PC-3 (cell line): ENCODE measurements at regions not wholly inside any gene's neighbourhood (a gene's known extent, or its start where the extent isn't known, plus 50 kb on each side); places are given as distances from the start of the nearest gene placed in this dataset.

Source experiments
- ATAC-seq: fragments of 200-7000 bp; cut with Tn5 transposase; 2 replicates; pipeline ENCODE4 v1.9.1; 2020; ENCODE audit warnings: mild to moderate bottlenecking, moderate library complexity
- BruUV-seq: library from RNA; stranded (reverse); fragments of 400-500 nt; replicated peaks from 2 replicates; lab custom pipeline; 2021; lab: Mats Ljungman, UMichigan
- CTCF ChIA-PET: fragments of 300-600 bp; sonication (Branson Sonifier 250); formaldehyde crosslinking; loops from one replicate; lab custom pipeline; 2022; ENCODE audit warnings: antibody characterized with exemption; lab: Charles Lee
- POLR2A ChIA-PET: fragments of 300-600 bp; sonication (Branson Sonifier 250); formaldehyde crosslinking; loops from one replicate; lab custom pipeline; 2022; ENCODE audit warnings: antibody characterized with exemption; ENCODE audit not compliant: unreplicated experiment; lab: Charles Lee
- DNase-seq: peaks from one replicate; pipeline ENCODE4 v3.0.0-alpha.2; 2015
- H2AFZ ChIP-seq: fragments of 300-600 bp; sonication (generic); 2 replicates; pipeline ENCODE4 v1.6.0; 2016; ENCODE audit warnings: antibody characterized with exemption, low read length
- H3F3A ChIP-seq: fragments of 300-600 bp; sonication (generic); one replicate; pipeline ENCODE4 v1.6.0; 2017; ENCODE audit warnings: antibody characterized with exemption, low read length, control low read depth, mild to moderate bottlenecking; ENCODE audit not compliant: unreplicated experiment
- H3K27ac ChIP-seq: fragments of 300-600 bp; sonication (generic); 2 replicates; pipeline ENCODE4 v1.5.1; 2016; ENCODE audit warnings: mild to moderate bottlenecking, low read length
- H3K27me3 ChIP-seq: fragments of 300-600 bp; sonication (generic); 2 replicates; pipeline ENCODE4 v1.6.1; 2016; ENCODE audit warnings: low read length, mixed read lengths
- H3K36me3 ChIP-seq: fragments of 300-600 bp; sonication (generic); 2 replicates; pipeline ENCODE4 v1.6.1; 2016; ENCODE audit warnings: low read depth, mixed run types, low read length, mixed read lengths
- H3K4me1 ChIP-seq: fragments of 300-600 bp; sonication (generic); 2 replicates; pipeline ENCODE4 v1.5.1; 2016; ENCODE audit warnings: low read length; ENCODE audit not compliant: insufficient read depth
- H3K4me2 ChIP-seq: fragments of 300-600 bp; sonication (generic); 2 replicates; pipeline ENCODE4 v1.6.0; 2016; ENCODE audit warnings: low read length
- H3K4me3 ChIP-seq: fragments of 300-600 bp; sonication (generic); 2 replicates; pipeline ENCODE4 v1.5.1; 2016; ENCODE audit warnings: mild to moderate bottlenecking, low read length, mixed read lengths
- H3K79me2 ChIP-seq: fragments of 300-600 bp; sonication (generic); 2 replicates; pipeline ENCODE4 v1.6.1; 2017; ENCODE audit warnings: low read length, mixed read lengths
- H3K9ac ChIP-seq: fragments of 300-600 bp; sonication (generic); 2 replicates; pipeline ENCODE4 v1.6.0; 2016; ENCODE audit warnings: mild to moderate bottlenecking, low read length
- H3K9me2 ChIP-seq: fragments of 300-600 bp; sonication (generic); replicated peaks from 2 replicates; pipeline ENCODE4 v1.6.1; 2016; ENCODE audit warnings: mixed run types, low read length, mixed read lengths
- H3K9me3 ChIP-seq: fragments of 300-600 bp; sonication (generic); 2 replicates; pipeline ENCODE4 v1.6.1; 2016; ENCODE audit warnings: low read length, mixed read lengths
- H4K20me1 ChIP-seq: fragments of 300-600 bp; sonication (generic); 2 replicates; pipeline ENCODE4 v1.6.1; 2016; ENCODE audit warnings: low read length, mixed read lengths
- CTCF ChIP-seq: fragments of 300-600 bp; sonication (generic); conservative IDR thresholded peaks from 2 replicates; pipeline ENCODE4 v1.5.1; 2017; ENCODE audit warnings: antibody characterized with exemption, low read depth, mild to moderate bottlenecking, low read length
- EZH2 ChIP-seq: fragments of 300-600 bp; sonication (generic); IDR thresholded peaks from one replicate; pipeline ENCODE4 v1.6.1; 2017; ENCODE audit warnings: antibody characterized with exemption, mild to moderate bottlenecking, low read length; ENCODE audit not compliant: unreplicated experiment
- EZH2phosphoT487 ChIP-seq: fragments of 300-600 bp; sonication (generic); IDR thresholded peaks from 2 replicates; pipeline ENCODE4 v1.6.1; 2018; ENCODE audit warnings: mild to moderate bottlenecking, antibody characterized with exemption, low read length, borderline replicate concordance
- intact Hi-C: fragments of 100-400 bp; cut with micrococcal nuclease; formaldehyde crosslinking; loops from 2 replicates; pipeline ENCODE4 v1.9.0; 2023

DNA sequence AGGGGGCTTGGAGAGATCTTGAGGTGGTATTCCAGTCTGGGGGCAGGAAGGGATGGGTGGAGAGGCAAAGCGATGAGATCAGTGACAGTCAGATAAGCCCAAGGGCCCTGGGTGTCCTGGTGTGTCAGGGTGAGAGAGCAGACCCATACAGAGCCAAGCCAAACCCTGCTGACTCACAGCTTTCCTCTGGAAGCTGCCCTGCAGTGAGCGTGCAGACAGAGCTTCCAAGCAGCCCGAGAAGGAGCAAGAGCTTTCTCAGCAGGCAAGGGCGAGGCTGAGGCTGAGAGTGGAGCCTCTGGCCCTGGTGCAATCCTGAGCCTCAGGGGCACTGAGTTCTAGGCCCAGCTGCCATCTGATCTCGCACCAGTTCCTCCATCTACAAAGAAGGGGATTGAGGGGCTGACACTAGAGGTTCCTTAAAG, 91.1 kb upstream of the HIVEP1 start:
- CTCF ChIA-PET: interaction anchor here (0.5 to 0.6 kb wide), 2 partner anchors 92 to 259 kb away, joined by 3 to 14 read pairs; no protein-coding TSS in a partner anchor
- TF ChIP-seq CTCF (no peak), EZH2 (no peak), EZH2phosphoT487 (no peak)
- H3K4me2 ChIP-seq: peak overlapping the region; percentile 14

GRCh38 chr6:11920566-11920965, 91.5 kb upstream of the HIVEP1 start:
- CTCF ChIA-PET: no interaction called here
- no peak overlapping the region for H3K4me2 ChIP-seq
- POLR2A ChIA-PET: interaction anchor here (0.6 kb wide), 1 partner anchor 223 kb away, joined by 3 read pairs; no protein-coding TSS in a partner anchor
- H3F3A ChIP-seq: no peaks in the 10 kb centered on the region
- no TSS peak for BruUV-seq
- H4K20me1 ChIP-seq: no peaks in the 10 kb centered on the region
- H3K36me3 ChIP-seq: no peaks in the 10 kb centered on the region
- H3K4me1 ChIP-seq: peaks cover 24% of the 10 kb centered on the region
- no peak for ATAC-seq
- H3K79me2 ChIP-seq: no peaks in the 10 kb centered on the region
- H3K9ac ChIP-seq: no peak overlapping the region
- H3K27ac ChIP-seq: peak overlapping the region; percentile 60
- H3K9me3 ChIP-seq: no peaks in the 10 kb centered on the region
- no peak for DNase-seq
- H3K27me3 ChIP-seq: no peaks in the 10 kb centered on the region
- intact Hi-C loops: no loop called here
- H2AFZ ChIP-seq: peak overlapping the region; percentile 64; the same call in 1 of the 2 replicates
- no peak for TF ChIP-seq EZH2
- no peak for TF ChIP-seq CTCF
- no peak for TF ChIP-seq EZH2phosphoT487
- no peaks in the 10 kb centered on the region for H3K9me2 ChIP-seq
- H3K4me3 ChIP-seq: no peak overlapping the region

More for the DNA sequence above, 91.1 kb upstream of the HIVEP1 start:
- POLR2A ChIA-PET: interaction anchor here (0.6 kb wide), 1 partner anchor 224 kb away, joined by 3 read pairs; no protein-coding TSS in a partner anchor
- Histone ChIP-seq H2AFZ (peak overlapping the region; percentile 64), H3K36me3 (no peaks in the 10 kb centered on the region), H3K27me3 (no peaks in the 10 kb centered on the region), H3K27ac (peak overlapping the region; percentile 60), H4K20me1 (no peaks in the 10 kb centered on the region), H3F3A (no peaks in the 10 kb centered on the region), H3K9ac (0 out of 2 replicates have a peak overlapping the region, but pooled peaks have one; percentile 3), H3K9me2 (no peaks in the 10 kb centered on the region), H3K79me2 (no peaks in the 10 kb centered on the region), H3K4me3 (no peak overlapping the region), H3K9me3 (no peaks in the 10 kb centered on the region), H3K4me1 (peaks cover 24% of the 10 kb centered on the region)
- BruUV-seq: no TSS peak
- DNase-seq (peak; percentile 90), ATAC-seq (peak; percentile 100)
- intact Hi-C loops: no loop called here

DNA sequence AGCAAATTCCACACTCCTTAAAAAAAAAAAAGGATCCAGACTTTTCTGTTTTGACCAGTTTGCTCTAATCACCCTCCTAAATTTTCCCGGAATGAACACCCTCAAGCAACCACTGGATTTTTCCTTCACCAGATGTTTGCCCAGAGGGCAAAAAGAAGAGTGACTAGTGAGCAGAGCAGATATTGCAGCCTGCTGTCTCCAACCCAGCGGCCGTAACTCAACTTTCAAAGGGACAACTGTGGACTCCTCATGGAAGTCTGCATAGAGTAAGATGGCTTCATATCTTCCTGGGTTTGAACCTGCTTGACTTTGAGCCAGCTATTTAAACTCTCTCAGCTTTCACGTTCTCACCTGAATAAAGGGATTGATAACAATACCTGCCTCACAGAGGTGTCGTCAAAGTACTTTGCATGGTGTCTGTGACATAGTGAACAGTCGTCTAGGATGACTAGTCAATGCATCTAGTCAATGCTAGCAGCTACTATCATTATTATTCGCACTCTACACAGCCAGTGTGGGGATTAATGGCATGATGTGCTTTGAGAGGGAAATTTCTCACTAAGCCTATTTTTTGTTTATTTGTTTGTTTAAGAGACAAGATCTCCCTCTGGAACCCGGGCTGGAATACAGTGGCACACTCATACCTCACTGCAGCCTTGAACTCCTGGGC, 92.2 kb upstream of the HIVEP1 start:
- Histone ChIP-seq H2AFZ (no peak overlapping the region), H3K4me3 (no peak overlapping the region), H3K4me2 (no peak overlapping the region), H4K20me1 (no peaks in the 10 kb centered on the region), H3K9ac (no peak overlapping the region), H3K9me3 (no peaks in the 10 kb centered on the region), H3F3A (no peaks in the 10 kb centered on the region), H3K27me3 (no peaks in the 10 kb centered on the region), H3K79me2 (no peaks in the 10 kb centered on the region), H3K27ac (no peak overlapping the region), H3K4me1 (peaks cover 24% of the 10 kb centered on the region), H3K9me2 (no peaks in the 10 kb centered on the region), H3K36me3 (no peaks in the 10 kb centered on the region)
- ChIA-PET POLR2A (interaction anchor here (0.7 kb wide), 1 partner anchor 92 kb away, joined by 3 read pairs; no protein-coding TSS in a partner anchor), CTCF (no interaction called here)
- BruUV-seq: no TSS peak
- no peak for TF ChIP-seq EZH2phosphoT487
- no peak for TF ChIP-seq EZH2
- intact Hi-C loops: no loop called here
- ATAC-seq (no peak), DNase-seq (no peak)
